Inflammatory macrophage treated with lipopolysaccharide for 1 hour (primary cell): ENCODE measurements at regions not wholly inside any gene's neighbourhood (a gene's known extent, or its start where the extent isn't known, plus 50 kb on each side); places are given as distances from the start of the nearest gene placed in this dataset.
"Not testable (repeated sequence)": the region's sequence is repeated elsewhere in the genome, so short reads cannot be mapped to it uniquely, and the experiment has no call there.

Experiments
- DNase-seq, 2 donors: peaks; one replicate each; pipeline ENCODE4 v3.0.0-alpha.2; 2020 to 2022

DNA sequence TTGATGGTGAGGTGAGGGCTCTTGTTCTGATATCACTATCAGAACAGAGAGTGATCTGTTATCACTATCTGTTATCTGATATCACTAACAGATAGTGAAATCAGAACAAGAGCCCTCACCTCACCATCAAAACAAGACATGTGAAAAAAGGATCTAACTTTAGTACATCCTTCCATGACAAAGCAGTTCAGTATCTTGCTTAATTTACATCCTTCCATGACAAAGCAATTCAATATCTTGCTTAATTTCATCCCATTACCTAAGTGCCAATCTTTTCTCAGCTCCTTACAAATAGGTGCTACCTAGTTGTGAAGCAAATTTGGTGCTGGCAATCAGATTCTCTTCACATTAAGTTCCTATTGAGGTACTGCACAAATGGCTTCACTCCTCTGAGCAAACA lies 1865.6 kb upstream of the FLRT2 start:
- no peak for DNase-seq

DNA sequence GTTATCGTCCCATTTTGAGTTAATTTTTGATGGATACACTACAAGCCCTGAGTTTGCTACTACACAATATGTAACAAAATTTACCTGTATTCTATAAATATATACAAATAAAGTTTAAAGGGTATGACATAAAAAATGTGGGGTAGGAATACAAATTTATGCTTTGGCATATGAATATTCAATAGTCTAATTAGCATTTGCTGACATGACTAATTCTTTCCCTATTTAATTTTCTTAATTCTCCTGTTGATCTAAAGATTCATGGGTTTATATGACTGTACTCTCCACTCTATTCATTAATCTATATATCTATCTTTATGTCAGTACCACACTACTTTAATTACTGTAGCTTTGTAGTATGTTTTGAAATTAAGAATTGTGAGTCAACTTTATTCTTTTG lies 1840.7 kb upstream of the FLRT2 start:
- no peak for DNase-seq

DNA sequence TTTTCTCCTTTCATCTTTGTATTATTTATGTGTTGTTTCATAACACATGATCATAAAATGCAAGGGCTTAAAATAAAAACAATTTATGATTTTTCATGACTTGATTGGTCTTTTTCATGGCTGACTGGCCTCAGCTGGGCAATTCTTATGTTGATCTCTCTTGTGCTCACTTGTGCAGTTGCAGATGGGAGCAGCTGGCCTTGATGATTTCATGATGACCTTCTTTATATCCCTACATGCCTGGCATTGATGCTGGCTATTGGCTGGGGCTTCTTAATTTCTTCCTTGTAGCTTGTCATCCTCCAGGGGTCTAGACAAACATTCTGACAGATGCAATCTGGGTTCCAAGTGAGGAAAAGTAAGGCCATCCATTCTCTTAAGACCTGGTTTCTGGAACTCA lies 1832.8 kb upstream of the FLRT2 start:
- DNase-seq: no peak

DNA sequence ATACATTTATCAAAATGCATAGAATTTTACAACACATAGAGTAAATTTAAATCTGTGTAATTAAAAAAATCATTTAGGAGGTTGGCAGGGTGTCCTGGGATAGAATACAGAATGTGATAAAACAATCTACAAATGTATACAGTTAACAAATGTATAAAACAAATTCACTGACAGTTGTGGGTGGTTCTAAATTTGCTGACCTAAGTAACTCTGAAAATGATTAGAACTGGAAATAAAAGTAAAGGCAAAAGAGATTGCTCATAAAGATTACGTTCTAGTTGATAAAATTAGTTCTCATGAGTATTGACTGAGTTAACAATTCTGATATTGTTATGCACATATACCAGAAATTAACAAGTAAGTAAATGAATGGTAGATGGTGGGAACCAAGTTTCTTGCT lies 1827.3 kb upstream of the FLRT2 start:
- DNase-seq: no peak

GRCh38 chr14:83706231-83706954 lies 1823.6 kb upstream of the FLRT2 start:
- DNase-seq: no peak

DNA sequence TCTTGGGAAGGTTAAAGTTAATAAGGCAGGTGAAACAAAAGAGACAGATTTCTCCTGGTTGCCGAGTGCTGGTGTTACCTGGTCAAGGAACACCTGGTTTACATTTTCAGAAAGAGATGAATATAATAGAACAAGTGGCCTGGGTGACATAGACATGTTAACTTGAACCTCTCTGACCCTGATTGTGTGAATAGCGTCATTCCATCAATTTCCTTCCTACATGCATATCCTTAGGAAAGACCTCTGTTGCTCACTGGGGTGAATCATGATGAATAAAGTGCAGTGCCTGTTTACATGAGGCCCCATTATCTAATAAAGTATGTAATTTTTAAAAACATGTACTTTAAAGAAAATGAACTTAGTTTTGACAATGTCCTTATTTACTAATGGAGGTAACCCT lies 1822.9 kb upstream of the FLRT2 start:
- DNase-seq: no peak

- DNase-seq: no peak
Observed at GRCh38 chr14:83709116-83709515, 1820.8 kb upstream of the FLRT2 start.

DNA sequence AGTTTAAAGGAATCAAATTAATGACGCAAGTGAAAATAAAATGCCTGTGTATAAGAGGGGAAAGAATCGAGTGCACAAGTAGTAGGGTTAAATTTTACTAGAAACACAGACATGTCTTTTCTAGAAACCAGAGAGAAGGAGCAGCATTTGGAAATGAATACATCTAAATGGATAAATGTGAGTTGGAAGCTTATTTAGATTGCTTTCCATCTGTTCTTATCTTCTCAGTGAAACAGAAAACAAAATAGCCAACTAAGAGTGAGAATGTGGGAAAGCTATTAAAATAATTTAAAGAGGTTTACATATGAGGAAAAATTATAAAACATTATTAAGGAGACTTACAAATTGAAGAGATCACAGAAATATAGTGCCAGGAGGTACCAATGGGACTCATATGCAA lies 1818.9 kb upstream of the FLRT2 start:
- no peak for DNase-seq

GRCh38 chr14:83712418-83713129 lies 1817.4 kb upstream of the FLRT2 start:
- DNase-seq: no peak

GRCh38 chr14:83713732-83714131 lies 1816.2 kb upstream of the FLRT2 start:
- no peak for DNase-seq

DNA sequence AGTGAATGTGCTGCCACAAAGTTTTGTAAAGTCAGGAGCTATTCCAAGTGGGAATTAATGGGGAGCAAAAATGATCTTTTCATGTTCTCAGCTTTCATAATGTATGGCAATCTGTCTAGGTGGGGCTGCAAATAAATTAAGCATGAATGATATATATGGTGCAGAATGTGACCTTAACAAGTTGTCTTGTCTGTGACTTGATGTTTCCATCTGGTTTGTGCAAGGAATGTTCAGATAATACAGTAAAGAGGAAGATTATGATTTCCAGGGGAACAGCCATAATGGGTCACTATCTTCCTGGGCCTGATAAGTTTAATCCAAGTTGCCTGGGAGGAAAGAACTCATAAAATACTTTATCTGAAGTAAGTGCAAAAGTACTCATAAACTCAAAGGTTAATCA lies 1815.8 kb upstream of the FLRT2 start:
- DNase-seq: no peak

- DNase-seq: not testable (repeated sequence)
Observed at GRCh38 chr14:83719435-83719834, 1810.5 kb upstream of the FLRT2 start.

- no peak for DNase-seq
Observed at GRCh38 chr14:83733670-83734069, 1796.3 kb upstream of the FLRT2 start.

GRCh38 chr14:83734431-83734830 lies 1795.5 kb upstream of the FLRT2 start:
- no peak for DNase-seq

DNA sequence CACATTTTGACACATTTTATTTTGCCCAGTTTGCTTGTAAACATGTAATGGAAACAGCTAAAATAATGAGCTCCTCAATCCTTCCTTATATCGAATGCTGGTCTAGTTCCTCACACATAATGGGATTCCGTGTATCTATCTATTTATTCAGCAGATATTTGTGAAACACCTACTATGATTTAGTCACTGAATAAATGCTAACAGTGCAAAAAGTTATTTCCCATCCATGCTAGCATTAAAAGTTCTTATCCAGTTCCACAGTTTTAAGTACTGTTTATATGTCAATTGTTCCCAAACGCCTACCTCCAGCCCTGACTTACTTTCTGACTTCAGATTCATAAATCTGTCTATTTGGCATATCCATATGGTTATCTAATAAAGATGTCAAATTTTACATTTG lies 1788.7 kb upstream of the FLRT2 start:
- DNase-seq: no peak

DNA sequence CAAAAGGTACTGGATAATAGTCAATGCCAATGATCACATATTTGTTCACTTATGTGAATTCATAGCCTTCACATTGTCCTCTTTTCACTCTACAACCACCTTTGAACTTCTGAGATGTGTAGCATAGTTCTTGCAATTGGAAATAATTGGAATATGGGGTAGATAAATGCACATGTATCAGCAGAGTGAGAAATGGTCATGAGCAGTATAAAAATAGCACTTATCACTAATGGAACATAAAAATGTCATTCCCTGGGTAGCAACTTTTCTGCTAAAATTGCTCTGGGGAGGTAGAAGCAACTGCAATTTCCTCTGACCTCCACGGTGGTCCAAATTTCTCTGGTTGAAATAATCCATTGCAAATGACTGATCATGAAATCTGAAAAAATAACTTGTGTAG lies 1785.7 kb upstream of the FLRT2 start:
- no peak for DNase-seq

DNA sequence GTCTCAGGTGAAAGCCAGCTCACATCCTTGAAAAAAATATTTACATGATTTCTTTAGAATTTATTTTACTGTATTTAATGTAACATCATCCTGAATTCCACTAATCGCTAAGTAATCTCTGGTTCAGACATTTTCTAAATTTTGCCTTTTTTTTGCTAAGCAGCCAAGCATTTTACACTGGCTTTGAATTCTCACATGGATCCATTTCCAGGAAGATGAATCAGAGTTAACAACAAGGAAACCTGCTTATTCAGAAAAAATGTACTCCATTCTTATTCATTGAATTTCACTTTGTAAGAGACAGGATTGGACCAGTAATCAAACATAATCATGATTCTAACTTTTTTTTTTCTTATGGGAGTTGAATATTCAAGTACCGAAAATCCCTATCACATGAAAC lies 1785.1 kb upstream of the FLRT2 start:
- DNase-seq: no peak

GRCh38 chr14:83746336-83746735 lies 1783.6 kb upstream of the FLRT2 start:
- DNase-seq: no peak

DNA sequence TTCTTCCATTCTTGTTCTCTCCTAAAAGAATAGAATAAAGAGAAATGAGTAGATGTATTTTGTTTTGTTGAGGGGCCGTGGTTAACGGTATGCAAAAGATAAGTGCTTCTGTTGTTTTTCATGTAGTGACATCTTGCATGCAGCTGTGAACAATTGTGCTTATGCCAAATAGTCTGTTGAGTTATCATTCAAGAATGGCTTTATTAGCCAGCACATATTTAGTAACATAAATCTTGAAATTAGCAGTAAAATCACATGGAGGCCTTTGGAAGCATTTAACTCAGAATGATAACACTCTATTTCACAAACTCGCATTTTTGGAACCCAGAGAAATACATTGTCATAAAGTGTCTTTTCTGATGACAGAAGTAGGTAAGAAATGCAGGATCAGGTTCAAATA lies 1772.0 kb upstream of the FLRT2 start:
- no peak for DNase-seq

- DNase-seq: no peak
Observed at GRCh38 chr14:83764656-83765599, 1765.0 kb upstream of the FLRT2 start.

DNA sequence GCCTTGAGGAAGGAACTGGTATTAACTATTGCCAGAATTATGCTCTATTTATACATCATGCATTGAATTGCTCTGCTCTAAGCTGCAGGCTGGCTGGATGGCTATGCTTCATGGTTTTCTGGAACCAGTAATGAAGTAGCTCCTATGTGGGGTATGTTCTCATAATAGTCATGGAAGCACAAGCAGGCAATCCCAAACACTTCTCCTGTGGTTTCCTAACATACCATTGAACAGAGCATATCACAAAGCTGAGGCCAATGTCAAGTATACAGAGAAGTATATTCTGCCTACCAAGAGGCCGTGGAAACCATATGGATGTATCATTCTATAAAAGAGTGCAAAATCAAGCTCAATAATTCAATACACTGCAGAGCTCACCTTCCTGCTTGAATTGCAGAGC lies 1752.4 kb upstream of the FLRT2 start:
- no peak for DNase-seq

GRCh38 chr14:83779266-83779665 lies 1750.7 kb upstream of the FLRT2 start:
- no peak for DNase-seq

DNA sequence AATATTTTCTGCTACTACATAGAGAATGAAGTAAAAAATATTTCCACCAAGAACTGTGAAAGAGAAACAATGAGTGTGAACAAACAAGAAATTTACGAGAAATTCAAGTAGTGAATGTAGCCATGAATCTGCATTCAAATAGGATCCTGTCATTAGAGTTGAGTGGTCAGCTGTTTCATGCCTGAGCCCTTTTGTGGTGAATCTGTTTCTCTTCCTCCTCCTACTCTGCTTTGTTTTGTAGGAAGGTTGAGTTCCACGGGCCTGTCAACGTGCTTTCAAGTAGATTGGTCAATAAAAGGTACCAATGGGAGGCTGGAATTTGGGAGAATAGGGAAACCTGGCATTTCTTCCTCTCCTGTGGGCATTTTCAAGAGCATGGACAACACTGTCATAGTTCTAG lies 1749.6 kb upstream of the FLRT2 start:
- DNase-seq: no peak

DNA sequence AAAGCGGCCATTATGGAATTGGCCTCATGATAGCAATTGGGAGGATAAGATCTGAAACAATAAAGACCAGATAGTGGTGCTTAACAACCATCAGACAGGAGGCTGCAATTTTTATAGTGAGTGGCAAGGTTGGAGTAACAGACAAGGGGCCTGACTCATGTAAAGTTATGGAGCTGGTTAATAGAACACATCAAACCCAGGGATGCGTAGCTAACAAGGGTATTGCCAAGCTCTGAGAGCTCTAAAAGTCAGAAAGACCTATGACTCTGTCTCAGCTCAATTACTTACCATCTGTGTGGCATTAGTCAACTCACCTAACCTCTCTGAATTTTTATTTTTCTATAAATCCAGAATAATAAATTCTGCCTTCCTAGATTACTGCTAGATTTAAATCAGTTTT lies 1731.5 kb upstream of the FLRT2 start:
- no peak for DNase-seq
